PC-3 (cell line): ENCODE measurements at regions not wholly inside any gene's neighbourhood (a gene's known extent, or its start where the extent isn't known, plus 50 kb on each side); places are given as distances from the start of the nearest gene placed in this dataset.
"Not testable (repeated sequence)": the region's sequence is repeated elsewhere in the genome, so short reads cannot be mapped to it uniquely, and the experiment has no call there.

Experiments
- EZH2 ChIP-seq: fragments of 300-600 bp; sonication (generic); IDR thresholded peaks from one replicate; pipeline ENCODE4 v1.6.1; 2017; ENCODE audit warnings: antibody characterized with exemption, mild to moderate bottlenecking, low read length; ENCODE audit not compliant: unreplicated experiment
- EZH2phosphoT487 ChIP-seq: fragments of 300-600 bp; sonication (generic); IDR thresholded peaks from 2 replicates; pipeline ENCODE4 v1.6.1; 2018; ENCODE audit warnings: mild to moderate bottlenecking, antibody characterized with exemption, low read length, borderline replicate concordance
- TF ChIP-seq, protein P1 (sequence below): fragments of 300-600 bp; sonication (generic); conservative IDR thresholded peaks from 2 replicates; pipeline ENCODE4 v1.5.1; 2017; ENCODE audit warnings: antibody characterized with exemption, low read depth, mild to moderate bottlenecking, low read length

DNA sequence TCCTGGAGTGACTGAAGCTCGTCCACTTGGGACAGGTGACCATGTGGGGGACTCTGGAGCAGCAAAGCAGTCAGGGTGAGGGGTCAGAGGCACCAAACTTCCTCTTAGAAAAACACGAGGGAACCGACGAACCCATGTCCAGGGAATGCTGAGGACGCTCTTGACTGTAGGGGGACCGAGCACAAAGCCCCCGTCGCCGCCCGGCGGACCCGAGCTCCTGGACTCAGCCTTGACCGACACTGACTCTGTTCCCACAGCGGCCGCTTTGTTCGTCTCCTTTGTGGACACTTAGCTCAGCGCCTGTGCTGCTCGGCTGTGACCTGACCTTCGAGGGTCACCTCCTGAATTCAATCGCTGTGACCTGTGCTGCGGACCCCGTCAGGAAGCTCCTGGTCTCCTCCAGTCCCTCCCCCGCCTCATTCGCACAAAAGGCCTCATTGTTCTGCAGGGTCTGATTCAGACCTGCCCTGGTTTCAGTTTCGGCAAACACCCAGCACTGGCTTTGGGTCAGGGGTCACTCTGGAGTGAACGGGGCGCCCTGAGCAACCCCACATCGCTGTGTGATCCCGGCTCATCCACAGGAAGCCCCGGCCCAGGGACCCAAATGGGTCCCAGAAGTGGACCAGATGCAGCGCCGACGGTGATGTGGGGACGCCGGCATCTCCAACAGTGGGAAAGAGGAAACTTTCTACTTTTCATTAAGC lies 454.8 kb downstream of the PREX1 start:
- TF ChIP-seq, protein P1, sequence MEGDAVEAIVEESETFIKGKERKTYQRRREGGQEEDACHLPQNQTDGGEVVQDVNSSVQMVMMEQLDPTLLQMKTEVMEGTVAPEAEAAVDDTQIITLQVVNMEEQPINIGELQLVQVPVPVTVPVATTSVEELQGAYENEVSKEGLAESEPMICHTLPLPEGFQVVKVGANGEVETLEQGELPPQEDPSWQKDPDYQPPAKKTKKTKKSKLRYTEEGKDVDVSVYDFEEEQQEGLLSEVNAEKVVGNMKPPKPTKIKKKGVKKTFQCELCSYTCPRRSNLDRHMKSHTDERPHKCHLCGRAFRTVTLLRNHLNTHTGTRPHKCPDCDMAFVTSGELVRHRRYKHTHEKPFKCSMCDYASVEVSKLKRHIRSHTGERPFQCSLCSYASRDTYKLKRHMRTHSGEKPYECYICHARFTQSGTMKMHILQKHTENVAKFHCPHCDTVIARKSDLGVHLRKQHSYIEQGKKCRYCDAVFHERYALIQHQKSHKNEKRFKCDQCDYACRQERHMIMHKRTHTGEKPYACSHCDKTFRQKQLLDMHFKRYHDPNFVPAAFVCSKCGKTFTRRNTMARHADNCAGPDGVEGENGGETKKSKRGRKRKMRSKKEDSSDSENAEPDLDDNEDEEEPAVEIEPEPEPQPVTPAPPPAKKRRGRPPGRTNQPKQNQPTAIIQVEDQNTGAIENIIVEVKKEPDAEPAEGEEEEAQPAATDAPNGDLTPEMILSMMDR: not testable (repeated sequence)
- TF ChIP-seq EZH2phosphoT487, EZH2: not testable (repeated sequence)
